WTC11 (cell line): ENCODE measurements at regions not wholly inside any gene's neighbourhood (a gene's known extent, or its start where the extent isn't known, plus 50 kb on each side); places are given as distances from the start of the nearest gene placed in this dataset.
"Not testable (repeated sequence)": the region's sequence is repeated elsewhere in the genome, so short reads cannot be mapped to it uniquely, and the experiment has no call there.

ENCODE experiments used
- ATAC-seq: fragments of 200-7000 bp; cut with Tn5 transposase; 2 replicates; pipeline ENCODE4 v1.10.0; 2021; ENCODE audit warnings: mild to moderate bottlenecking, moderate library complexity
- CTCF ChIA-PET: fragments of 300-600 bp; sonication (Branson Sonifier 250); formaldehyde crosslinking; loops from one replicate; lab custom pipeline; 2021; ENCODE audit warnings: antibody characterized with exemption; lab: Charles Lee
- POLR2A ChIA-PET: fragments of 350-600 bp; sonication (Branson Sonifier 250); formaldehyde crosslinking; loops from one replicate; lab custom pipeline; 2021; ENCODE audit warnings: antibody characterized with exemption; lab: Charles Lee
- DNase-seq: peaks from one replicate; pipeline ENCODE4 v3.0.0; 2021; ENCODE audit warnings: low spot score
- H3K27ac Mint-ChIP-seq: 2 replicates; pipeline ENCODE4 v1.8.0; 2021; ENCODE audit warnings: mixed read lengths
- H3K27me3 Mint-ChIP-seq: 2 replicates; pipeline ENCODE4 v1.8.0; 2021; ENCODE audit warnings: low read depth, mild to moderate bottlenecking, moderate library complexity, mixed read lengths
- H3K36me3 Mint-ChIP-seq: 2 replicates; pipeline ENCODE4 v1.8.0; 2021; ENCODE audit warnings: mixed read lengths
- H3K4me1 Mint-ChIP-seq: 2 replicates; pipeline ENCODE4 v1.8.0; 2022; ENCODE audit warnings: mixed read lengths
- H3K4me3 Mint-ChIP-seq: 2 replicates; pipeline ENCODE4 v1.8.0; 2021; ENCODE audit warnings: mild to moderate bottlenecking, moderate library complexity, mixed read lengths
- H3K9me3 Mint-ChIP-seq: 2 replicates; pipeline ENCODE4 v1.8.0; 2021; ENCODE audit warnings: mixed read lengths
- CREM ChIP-seq: sonication (generic); formaldehyde crosslinking; IDR thresholded peaks from 2 replicates; pipeline ENCODE4 v1.8.1; 2022; ENCODE audit warnings: mild to moderate bottlenecking, missing genetic modification reagents, moderate library complexity
- ESRRA ChIP-seq: sonication (generic); formaldehyde crosslinking; IDR thresholded peaks from 2 replicates; pipeline ENCODE4 v1.8.1; 2022; ENCODE audit warnings: mild to moderate bottlenecking, missing genetic modification reagents, borderline replicate concordance
- MXD4 ChIP-seq: fragments of 250-450 bp; sonication (Bioruptor Pico); IDR thresholded peaks from 2 replicates; pipeline ENCODE4 v1.8.0; 2021; ENCODE audit warnings: mild to moderate bottlenecking, moderate library complexity, borderline replicate concordance
- NR1H2 ChIP-seq: sonication (generic); formaldehyde crosslinking; IDR thresholded peaks from 2 replicates; pipeline ENCODE4 v1.9.0; 2021; ENCODE audit warnings: mild to moderate bottlenecking, moderate library complexity, missing genetic modification reagents
- RELA ChIP-seq: sonication (generic); formaldehyde crosslinking; IDR thresholded peaks from 2 replicates; pipeline ENCODE4 v1.8.1; 2022; ENCODE audit warnings: missing genetic modification reagents, mild to moderate bottlenecking, borderline replicate concordance
- SMAD4 ChIP-seq: sonication (generic); formaldehyde crosslinking; IDR thresholded peaks from 2 replicates; pipeline ENCODE4 v1.8.0; 2022; ENCODE audit warnings: mild to moderate bottlenecking, missing genetic modification reagents
- TF ChIP-seq, protein P1 (sequence below): sonication (generic); formaldehyde crosslinking; IDR thresholded peaks from 2 replicates; pipeline ENCODE4 v1.8.0; 2023; ENCODE audit warnings: mild to moderate bottlenecking, missing genetic modification reagents
- TF ChIP-seq, protein P2 (sequence below): sonication (generic); formaldehyde crosslinking; IDR thresholded peaks from 2 replicates; pipeline ENCODE4 v1.8.1; 2023; ENCODE audit warnings: mild to moderate bottlenecking, missing genetic modification reagents, moderate library complexity
- TF ChIP-seq, protein P3 (sequence below): sonication (generic); formaldehyde crosslinking; IDR thresholded peaks from 2 replicates; pipeline ENCODE4 v1.8.1; 2022; ENCODE audit warnings: missing genetic modification reagents, borderline replicate concordance
- TF ChIP-seq, protein P4 (sequence below): sonication (generic); formaldehyde crosslinking; IDR thresholded peaks from 2 replicates; pipeline ENCODE4 v1.8.0; 2023; ENCODE audit warnings: missing genetic modification reagents, mild to moderate bottlenecking, borderline replicate concordance
- TF ChIP-seq, protein P5 (sequence below): sonication (generic); formaldehyde crosslinking; IDR thresholded peaks from 2 replicates; pipeline ENCODE4 v1.8.1; 2023; ENCODE audit warnings: mild to moderate bottlenecking, missing genetic modification reagents, borderline replicate concordance
- TF ChIP-seq, protein P6 (sequence below): fragments of 250-450 bp; sonication (Bioruptor Pico); IDR thresholded peaks from 2 replicates; pipeline ENCODE4 v2.1.2; 2022; ENCODE audit warnings: mild to moderate bottlenecking, moderate library complexity
- TF ChIP-seq, protein P7 (sequence below): sonication (generic); formaldehyde crosslinking; IDR thresholded peaks from 2 replicates; pipeline ENCODE4 v1.8.1; 2022; ENCODE audit warnings: mild to moderate bottlenecking, missing genetic modification reagents, moderate library complexity, borderline replicate concordance

DNA sequence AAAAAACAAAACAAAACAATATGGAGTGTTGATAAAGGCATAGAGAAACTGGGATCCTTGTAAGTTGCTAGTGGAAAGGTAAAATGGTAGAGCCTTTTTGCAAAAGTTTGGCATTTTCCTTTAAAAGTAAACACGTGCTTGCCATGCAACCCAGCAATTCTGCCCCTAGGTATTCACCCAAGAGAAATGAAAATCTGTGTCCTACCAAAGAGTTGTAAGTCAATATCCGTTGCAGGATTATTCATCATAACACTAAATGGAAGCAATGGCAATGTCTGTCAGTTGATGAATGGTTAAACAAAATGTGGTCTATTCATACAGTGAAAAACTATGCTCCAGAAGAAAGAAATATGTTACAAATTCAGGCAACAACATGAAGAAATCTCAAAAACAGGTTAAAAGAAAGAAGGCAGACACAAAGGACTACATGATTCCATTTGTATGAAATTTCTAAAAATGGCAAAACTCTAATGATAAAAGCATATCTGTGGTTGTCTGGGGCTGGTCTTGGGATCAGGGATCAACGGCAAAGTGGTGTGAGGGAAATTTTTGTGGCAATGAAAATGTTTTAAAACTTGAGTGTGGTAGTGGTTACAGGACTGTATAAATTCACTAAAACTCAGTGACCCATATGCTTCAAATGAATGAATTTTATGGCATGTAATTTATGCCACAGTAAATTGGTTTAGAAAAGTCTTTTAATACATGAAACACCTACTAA, 229.6 kb downstream of the OPA1 start (continued):
- TF ChIP-seq NR1H2 (CRISPR knock-in tag) (no peak), SMAD4 (CRISPR knock-in tag) (no peak), MXD4 (CRISPR knock-in tag) (no peak), ESRRA (CRISPR knock-in tag) (no peak)
- TF ChIP-seq, protein P1, sequence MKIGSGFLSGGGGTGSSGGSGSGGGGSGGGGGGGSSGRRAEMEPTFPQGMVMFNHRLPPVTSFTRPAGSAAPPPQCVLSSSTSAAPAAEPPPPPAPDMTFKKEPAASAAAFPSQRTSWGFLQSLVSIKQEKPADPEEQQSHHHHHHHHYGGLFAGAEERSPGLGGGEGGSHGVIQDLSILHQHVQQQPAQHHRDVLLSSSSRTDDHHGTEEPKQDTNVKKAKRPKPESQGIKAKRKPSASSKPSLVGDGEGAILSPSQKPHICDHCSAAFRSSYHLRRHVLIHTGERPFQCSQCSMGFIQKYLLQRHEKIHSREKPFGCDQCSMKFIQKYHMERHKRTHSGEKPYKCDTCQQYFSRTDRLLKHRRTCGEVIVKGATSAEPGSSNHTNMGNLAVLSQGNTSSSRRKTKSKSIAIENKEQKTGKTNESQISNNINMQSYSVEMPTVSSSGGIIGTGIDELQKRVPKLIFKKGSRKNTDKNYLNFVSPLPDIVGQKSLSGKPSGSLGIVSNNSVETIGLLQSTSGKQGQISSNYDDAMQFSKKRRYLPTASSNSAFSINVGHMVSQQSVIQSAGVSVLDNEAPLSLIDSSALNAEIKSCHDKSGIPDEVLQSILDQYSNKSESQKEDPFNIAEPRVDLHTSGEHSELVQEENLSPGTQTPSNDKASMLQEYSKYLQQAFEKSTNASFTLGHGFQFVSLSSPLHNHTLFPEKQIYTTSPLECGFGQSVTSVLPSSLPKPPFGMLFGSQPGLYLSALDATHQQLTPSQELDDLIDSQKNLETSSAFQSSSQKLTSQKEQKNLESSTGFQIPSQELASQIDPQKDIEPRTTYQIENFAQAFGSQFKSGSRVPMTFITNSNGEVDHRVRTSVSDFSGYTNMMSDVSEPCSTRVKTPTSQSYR (CRISPR knock-in tag), result no peak

DNA sequence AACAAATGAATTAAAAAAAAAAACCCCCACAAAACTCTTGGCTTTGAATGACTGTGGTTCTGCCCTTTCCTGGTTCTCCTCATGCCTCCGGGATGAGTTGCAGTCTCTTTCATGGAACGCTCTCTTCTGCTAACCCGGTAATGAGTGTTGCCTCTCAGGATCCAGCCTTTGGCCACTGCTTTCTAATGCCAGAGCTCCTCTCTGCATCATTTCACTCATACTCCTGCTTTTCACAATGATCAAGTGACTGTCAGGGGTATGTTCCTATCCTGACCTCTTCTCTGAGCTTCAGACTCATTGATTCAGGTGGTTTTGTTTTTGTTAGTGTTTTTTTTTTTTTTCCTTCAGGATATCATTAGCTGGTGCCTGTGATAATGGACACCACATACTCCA, 230.2 kb downstream of the OPA1 start:
- DNase-seq, H3K36me3 Mint-ChIP-seq, H3K9me3 Mint-ChIP-seq, H3K27ac Mint-ChIP-seq, H3K4me3 Mint-ChIP-seq, ATAC-seq, CTCF ChIA-PET: not testable (repeated sequence)
- Mint-ChIP-seq H3K4me1 (peaks cover 65% of the 10 kb centered on the region), H3K27me3 (peaks cover 13% of the 10 kb centered on the region)
- POLR2A ChIA-PET, result interaction anchor here (0.7 kb wide), 1 partner anchor 443 kb away, joined by 4 read pairs; no protein-coding TSS in a partner anchor

DNA sequence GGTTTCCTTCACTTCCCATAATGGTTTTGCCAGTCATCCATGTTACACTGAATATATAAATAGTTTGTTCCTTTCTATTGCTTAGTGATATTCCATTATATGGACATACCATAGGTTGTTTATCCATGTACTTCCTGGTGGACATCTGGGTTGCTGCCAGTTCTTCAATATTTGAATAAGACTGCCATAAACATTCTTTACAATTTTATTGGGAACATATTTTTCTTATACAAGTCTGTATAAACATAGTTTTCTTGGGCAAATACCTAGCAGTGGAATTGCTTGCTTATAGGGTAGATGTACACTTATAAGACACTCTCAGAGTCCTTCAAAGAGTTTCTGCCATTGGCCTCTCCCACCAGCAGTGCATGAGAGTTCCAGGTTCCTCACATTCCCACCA, 231.4 kb downstream of the OPA1 start:
- DNase-seq, result no peak
- Mint-ChIP-seq H3K4me3 (no peak overlapping the region), H3K27ac (no peak overlapping the region), H3K27me3 (peaks cover 13% of the 10 kb centered on the region), H3K9me3 (no peaks in the 10 kb centered on the region), H3K4me1 (peaks cover 56% of the 10 kb centered on the region), H3K36me3 (no peaks in the 10 kb centered on the region)
- CTCF ChIA-PET, result interaction anchor here (1.5 kb wide), 1 partner anchor 491 kb away, joined by 3 read pairs; no protein-coding TSS in a partner anchor
- TF ChIP-seq, protein P2, sequence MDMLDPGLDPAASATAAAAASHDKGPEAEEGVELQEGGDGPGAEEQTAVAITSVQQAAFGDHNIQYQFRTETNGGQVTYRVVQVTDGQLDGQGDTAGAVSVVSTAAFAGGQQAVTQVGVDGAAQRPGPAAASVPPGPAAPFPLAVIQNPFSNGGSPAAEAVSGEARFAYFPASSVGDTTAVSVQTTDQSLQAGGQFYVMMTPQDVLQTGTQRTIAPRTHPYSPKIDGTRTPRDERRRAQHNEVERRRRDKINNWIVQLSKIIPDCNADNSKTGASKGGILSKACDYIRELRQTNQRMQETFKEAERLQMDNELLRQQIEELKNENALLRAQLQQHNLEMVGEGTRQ (CRISPR knock-in tag), result no peak
- TF ChIP-seq, protein P3, sequence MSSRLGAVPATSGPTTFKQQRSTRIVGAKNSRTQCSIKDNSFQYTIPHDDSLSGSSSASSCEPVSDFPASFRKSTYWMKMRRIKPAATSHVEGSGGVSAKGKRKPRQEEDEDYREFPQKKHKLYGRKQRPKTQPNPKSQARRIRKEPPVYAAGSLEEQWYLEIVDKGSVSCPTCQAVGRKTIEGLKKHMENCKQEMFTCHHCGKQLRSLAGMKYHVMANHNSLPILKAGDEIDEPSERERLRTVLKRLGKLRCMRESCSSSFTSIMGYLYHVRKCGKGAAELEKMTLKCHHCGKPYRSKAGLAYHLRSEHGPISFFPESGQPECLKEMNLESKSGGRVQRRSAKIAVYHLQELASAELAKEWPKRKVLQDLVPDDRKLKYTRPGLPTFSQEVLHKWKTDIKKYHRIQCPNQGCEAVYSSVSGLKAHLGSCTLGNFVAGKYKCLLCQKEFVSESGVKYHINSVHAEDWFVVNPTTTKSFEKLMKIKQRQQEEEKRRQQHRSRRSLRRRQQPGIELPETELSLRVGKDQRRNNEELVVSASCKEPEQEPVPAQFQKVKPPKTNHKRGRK (CRISPR knock-in tag), result no peak
- TF ChIP-seq CREM (no peak), RELA (CRISPR knock-in tag) (no peak)
- TF ChIP-seq, protein P4, sequence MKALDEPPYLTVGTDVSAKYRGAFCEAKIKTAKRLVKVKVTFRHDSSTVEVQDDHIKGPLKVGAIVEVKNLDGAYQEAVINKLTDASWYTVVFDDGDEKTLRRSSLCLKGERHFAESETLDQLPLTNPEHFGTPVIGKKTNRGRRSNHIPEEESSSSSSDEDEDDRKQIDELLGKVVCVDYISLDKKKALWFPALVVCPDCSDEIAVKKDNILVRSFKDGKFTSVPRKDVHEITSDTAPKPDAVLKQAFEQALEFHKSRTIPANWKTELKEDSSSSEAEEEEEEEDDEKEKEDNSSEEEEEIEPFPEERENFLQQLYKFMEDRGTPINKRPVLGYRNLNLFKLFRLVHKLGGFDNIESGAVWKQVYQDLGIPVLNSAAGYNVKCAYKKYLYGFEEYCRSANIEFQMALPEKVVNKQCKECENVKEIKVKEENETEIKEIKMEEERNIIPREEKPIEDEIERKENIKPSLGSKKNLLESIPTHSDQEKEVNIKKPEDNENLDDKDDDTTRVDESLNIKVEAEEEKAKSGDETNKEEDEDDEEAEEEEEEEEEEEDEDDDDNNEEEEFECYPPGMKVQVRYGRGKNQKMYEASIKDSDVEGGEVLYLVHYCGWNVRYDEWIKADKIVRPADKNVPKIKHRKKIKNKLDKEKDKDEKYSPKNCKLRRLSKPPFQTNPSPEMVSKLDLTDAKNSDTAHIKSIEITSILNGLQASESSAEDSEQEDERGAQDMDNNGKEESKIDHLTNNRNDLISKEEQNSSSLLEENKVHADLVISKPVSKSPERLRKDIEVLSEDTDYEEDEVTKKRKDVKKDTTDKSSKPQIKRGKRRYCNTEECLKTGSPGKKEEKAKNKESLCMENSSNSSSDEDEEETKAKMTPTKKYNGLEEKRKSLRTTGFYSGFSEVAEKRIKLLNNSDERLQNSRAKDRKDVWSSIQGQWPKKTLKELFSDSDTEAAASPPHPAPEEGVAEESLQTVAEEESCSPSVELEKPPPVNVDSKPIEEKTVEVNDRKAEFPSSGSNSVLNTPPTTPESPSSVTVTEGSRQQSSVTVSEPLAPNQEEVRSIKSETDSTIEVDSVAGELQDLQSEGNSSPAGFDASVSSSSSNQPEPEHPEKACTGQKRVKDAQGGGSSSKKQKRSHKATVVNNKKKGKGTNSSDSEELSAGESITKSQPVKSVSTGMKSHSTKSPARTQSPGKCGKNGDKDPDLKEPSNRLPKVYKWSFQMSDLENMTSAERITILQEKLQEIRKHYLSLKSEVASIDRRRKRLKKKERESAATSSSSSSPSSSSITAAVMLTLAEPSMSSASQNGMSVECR (CRISPR knock-in tag), result no peak
- TF ChIP-seq, protein P5, sequence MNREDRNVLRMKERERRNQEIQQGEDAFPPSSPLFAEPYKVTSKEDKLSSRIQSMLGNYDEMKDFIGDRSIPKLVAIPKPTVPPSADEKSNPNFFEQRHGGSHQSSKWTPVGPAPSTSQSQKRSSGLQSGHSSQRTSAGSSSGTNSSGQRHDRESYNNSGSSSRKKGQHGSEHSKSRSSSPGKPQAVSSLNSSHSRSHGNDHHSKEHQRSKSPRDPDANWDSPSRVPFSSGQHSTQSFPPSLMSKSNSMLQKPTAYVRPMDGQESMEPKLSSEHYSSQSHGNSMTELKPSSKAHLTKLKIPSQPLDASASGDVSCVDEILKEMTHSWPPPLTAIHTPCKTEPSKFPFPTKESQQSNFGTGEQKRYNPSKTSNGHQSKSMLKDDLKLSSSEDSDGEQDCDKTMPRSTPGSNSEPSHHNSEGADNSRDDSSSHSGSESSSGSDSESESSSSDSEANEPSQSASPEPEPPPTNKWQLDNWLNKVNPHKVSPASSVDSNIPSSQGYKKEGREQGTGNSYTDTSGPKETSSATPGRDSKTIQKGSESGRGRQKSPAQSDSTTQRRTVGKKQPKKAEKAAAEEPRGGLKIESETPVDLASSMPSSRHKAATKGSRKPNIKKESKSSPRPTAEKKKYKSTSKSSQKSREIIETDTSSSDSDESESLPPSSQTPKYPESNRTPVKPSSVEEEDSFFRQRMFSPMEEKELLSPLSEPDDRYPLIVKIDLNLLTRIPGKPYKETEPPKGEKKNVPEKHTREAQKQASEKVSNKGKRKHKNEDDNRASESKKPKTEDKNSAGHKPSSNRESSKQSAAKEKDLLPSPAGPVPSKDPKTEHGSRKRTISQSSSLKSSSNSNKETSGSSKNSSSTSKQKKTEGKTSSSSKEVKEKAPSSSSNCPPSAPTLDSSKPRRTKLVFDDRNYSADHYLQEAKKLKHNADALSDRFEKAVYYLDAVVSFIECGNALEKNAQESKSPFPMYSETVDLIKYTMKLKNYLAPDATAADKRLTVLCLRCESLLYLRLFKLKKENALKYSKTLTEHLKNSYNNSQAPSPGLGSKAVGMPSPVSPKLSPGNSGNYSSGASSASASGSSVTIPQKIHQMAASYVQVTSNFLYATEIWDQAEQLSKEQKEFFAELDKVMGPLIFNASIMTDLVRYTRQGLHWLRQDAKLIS (CRISPR knock-in tag), result no peak
- TF ChIP-seq, protein P6, sequence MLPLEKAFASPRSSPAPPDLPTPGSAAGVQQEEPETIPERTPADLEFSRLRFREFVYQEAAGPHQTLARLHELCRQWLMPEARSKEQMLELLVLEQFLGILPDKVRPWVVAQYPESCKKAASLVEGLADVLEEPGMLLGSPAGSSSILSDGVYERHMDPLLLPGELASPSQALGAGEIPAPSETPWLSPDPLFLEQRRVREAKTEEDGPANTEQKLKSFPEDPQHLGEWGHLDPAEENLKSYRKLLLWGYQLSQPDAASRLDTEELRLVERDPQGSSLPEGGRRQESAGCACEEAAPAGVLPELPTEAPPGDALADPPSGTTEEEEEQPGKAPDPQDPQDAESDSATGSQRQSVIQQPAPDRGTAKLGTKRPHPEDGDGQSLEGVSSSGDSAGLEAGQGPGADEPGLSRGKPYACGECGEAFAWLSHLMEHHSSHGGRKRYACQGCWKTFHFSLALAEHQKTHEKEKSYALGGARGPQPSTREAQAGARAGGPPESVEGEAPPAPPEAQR, result no peak
- TF ChIP-seq, protein P7, sequence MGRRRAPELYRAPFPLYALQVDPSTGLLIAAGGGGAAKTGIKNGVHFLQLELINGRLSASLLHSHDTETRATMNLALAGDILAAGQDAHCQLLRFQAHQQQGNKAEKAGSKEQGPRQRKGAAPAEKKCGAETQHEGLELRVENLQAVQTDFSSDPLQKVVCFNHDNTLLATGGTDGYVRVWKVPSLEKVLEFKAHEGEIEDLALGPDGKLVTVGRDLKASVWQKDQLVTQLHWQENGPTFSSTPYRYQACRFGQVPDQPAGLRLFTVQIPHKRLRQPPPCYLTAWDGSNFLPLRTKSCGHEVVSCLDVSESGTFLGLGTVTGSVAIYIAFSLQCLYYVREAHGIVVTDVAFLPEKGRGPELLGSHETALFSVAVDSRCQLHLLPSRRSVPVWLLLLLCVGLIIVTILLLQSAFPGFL (CRISPR knock-in tag), result no peak
- POLR2A ChIA-PET, result no interaction called here
- ATAC-seq, result no peak
